GM12878 (cell line): ENCODE measurements at regions not wholly inside any gene's neighbourhood (a gene's known extent, or its start where the extent isn't known, plus 50 kb on each side); places are given as distances from the start of the nearest gene placed in this dataset.

Experiments used
- ATAC-seq: fragments of 200-7000 bp; cut with Tn5 transposase; 3 replicates; pipeline ENCODE4 v1.9.1; 2020; ENCODE audit warnings: mild to moderate bottlenecking, moderate library complexity
- BruUV-seq: library from RNA; stranded (reverse); fragments of 400-500 nt; replicated peaks from 2 replicates; lab custom pipeline; 2021; lab: Mats Ljungman, UMichigan
- CTCF ChIA-PET: fragments of 300-600 bp; sonication (Branson Sonifier 250); formaldehyde crosslinking; extraction: SDS; loops from one replicate; lab custom pipeline; 2021; ENCODE audit warnings: inconsistent platforms; lab: Yijun Ruan, JAX
- POLR2A ChIA-PET: fragments of 350-600 bp; formaldehyde crosslinking; extraction: SDS; loops from one replicate; lab custom pipeline; 2021; ENCODE audit warnings: inconsistent platforms; lab: Charles Lee
- RAD21 ChIA-PET: fragments of 300-600 bp; sonication (Branson Sonifier 250); formaldehyde crosslinking; loops from one replicate; lab custom pipeline; 2023; ENCODE audit warnings: antibody characterized with exemption; ENCODE audit not compliant: unreplicated experiment; lab: Charles Lee
- SMC1A ChIA-PET: fragments of 300-600 bp; sonication (Branson Sonifier 250); formaldehyde crosslinking; loops from one replicate; lab custom pipeline; 2023; ENCODE audit not compliant: unreplicated experiment, uncharacterized antibody; lab: Charles Lee
- DNase-seq: peaks from one replicate; pipeline ENCODE4 v3.0.0-alpha.2; 2011; ENCODE audit warnings: low read depth, low spot score
- FAIRE-seq: peaks from 3 replicates; lab custom pipeline; 2011; peaks lifted over from hg19 to GRCh38; lab: Jason Lieb, UNC
- H2AFZ ChIP-seq: 2 replicates; pipeline ENCODE4 v1.6.0; 2011; ENCODE audit warnings: low read depth, low read length, control low read depth; ENCODE audit not compliant: control insufficient read depth
- H3K27ac ChIP-seq: 2 replicates; pipeline ENCODE4 v1.5.1; 2011; ENCODE audit warnings: control low read depth; ENCODE audit not compliant: control insufficient read depth, insufficient read depth
- H3K27me3 ChIP-seq, 2 experiments: replicated peaks in 1 of 2; 2 replicates each; pipeline versions ENCODE4 v1.6.0 to v1.6.1; 2011; ENCODE audit warnings: low read length in 1 of 2; ENCODE audit not compliant: control insufficient read depth in 2 of 2, insufficient read depth in 2 of 2
- H3K36me3 ChIP-seq, 2 experiments: 2 replicates each; pipeline ENCODE4 v1.5.1; 2011; ENCODE audit warnings: low read length in 1 of 2; ENCODE audit not compliant: control insufficient read depth in 2 of 2, insufficient read depth in 2 of 2
- H3K4me1 ChIP-seq: 2 replicates; pipeline ENCODE4 v1.6.1; 2011; ENCODE audit warnings: mild to moderate bottlenecking, low read length, moderate library complexity, mixed read lengths; ENCODE audit not compliant: control insufficient read depth, insufficient read depth
- H3K4me2 ChIP-seq: 2 replicates; pipeline ENCODE4 v1.6.0; 2011; ENCODE audit warnings: control low read depth; ENCODE audit not compliant: control insufficient read depth, insufficient read depth
- H3K4me3 ChIP-seq: fragments of 200-600 bp; sonication (generic); 2 replicates; pipeline ENCODE4 v1.5.1; 2016
- H3K79me2 ChIP-seq: 2 replicates; pipeline ENCODE4 v1.6.0; 2011; ENCODE audit warnings: low read length; ENCODE audit not compliant: control insufficient read depth, insufficient read depth
- H3K9ac ChIP-seq: 2 replicates; pipeline ENCODE4 v1.8.0; 2011; ENCODE audit warnings: low read length, control low read depth, mixed read lengths; ENCODE audit not compliant: control insufficient read depth, insufficient read depth
- H3K9me3 ChIP-seq: replicated peaks from 3 replicates; pipeline ENCODE4 v1.5.1; 2011; ENCODE audit warnings: mild to moderate bottlenecking, low read length; ENCODE audit not compliant: control insufficient read depth, insufficient read depth
- H4K20me1 ChIP-seq: 2 replicates; pipeline ENCODE4 v1.6.0; 2011; ENCODE audit not compliant: control insufficient read depth, insufficient read depth
- DPF2 ChIP-seq: fragments of 450-650 bp; IDR thresholded peaks from 2 replicates; pipeline ENCODE4 v1.6.1; 2017; ENCODE audit warnings: mild to moderate bottlenecking
- JUNB ChIP-seq: IDR thresholded peaks from 2 replicates; pipeline ENCODE4 v1.6.1; 2016; ENCODE audit warnings: antibody characterized with exemption, mild to moderate bottlenecking
- MYC ChIP-seq: IDR thresholded peaks from 2 replicates; pipeline ENCODE4 v1.6.1; 2011; ENCODE audit warnings: mild to moderate bottlenecking, low read length, moderate library complexity, inconsistent platforms; ENCODE audit not compliant: insufficient read depth, insufficient replicate concordance, insufficient read length, severe bottlenecking
- NFIC ChIP-seq: IDR thresholded peaks from 2 replicates; pipeline ENCODE4 v1.6.1; 2012; ENCODE audit warnings: low read depth, mild to moderate bottlenecking, inconsistent platforms, low read length, moderate library complexity
- NFXL1 ChIP-seq: fragments of 450-650 bp; IDR thresholded peaks from 2 replicates; pipeline ENCODE4 v1.6.1; 2017; ENCODE audit warnings: antibody characterized with exemption, mild to moderate bottlenecking, borderline replicate concordance
- NFYB ChIP-seq: IDR thresholded peaks from 2 replicates; pipeline ENCODE4 v1.6.1; 2011; ENCODE audit warnings: low read depth, mild to moderate bottlenecking, low read length, improper control_type of control experiment, moderate library complexity; ENCODE audit not compliant: insufficient read depth
- NR2C2 ChIP-seq: IDR thresholded peaks from 2 replicates; pipeline ENCODE4 v1.6.1; 2011; ENCODE audit warnings: borderline replicate concordance, low read depth; ENCODE audit not compliant: control insufficient read depth, insufficient read length
- RAD21 ChIP-seq: IDR thresholded peaks from 2 replicates; pipeline ENCODE4 v1.6.1; 2011; ENCODE audit warnings: mild to moderate bottlenecking, low read depth, low read length, moderate library complexity; ENCODE audit not compliant: insufficient read depth
- RELA ChIP-seq: fragments of 450-650 bp; IDR thresholded peaks from 2 replicates; pipeline ENCODE4 v1.8.0; 2014; ENCODE audit warnings: borderline replicate concordance; ENCODE audit not compliant: partially characterized antibody
- RFX5 ChIP-seq: IDR thresholded peaks from 2 replicates; pipeline ENCODE4 v1.6.1; 2011; ENCODE audit warnings: low read depth, low read length, improper control_type of control experiment
- SUPT20H ChIP-seq: IDR thresholded peaks from 2 replicates; pipeline ENCODE4 v1.6.1; 2011; ENCODE audit warnings: low read depth, mild to moderate bottlenecking, low read length, moderate library complexity, borderline replicate concordance; ENCODE audit not compliant: control insufficient read depth
- YY1 ChIP-seq: IDR thresholded peaks from 2 replicates; pipeline ENCODE4 v1.6.1; 2011; ENCODE audit warnings: low read depth, mild to moderate bottlenecking, low read length
- ZBED1 ChIP-seq: IDR thresholded peaks from 2 replicates; pipeline ENCODE4 v1.6.1; 2016; ENCODE audit warnings: borderline replicate concordance
- ZNF274 ChIP-seq: IDR thresholded peaks from one replicate; pipeline ENCODE4 v1.8.0; 2011; ENCODE audit not compliant: insufficient read length, insufficient read depth
- ZNF384 ChIP-seq: IDR thresholded peaks from 2 replicates; pipeline ENCODE4 v1.6.1; 2012; ENCODE audit warnings: low read depth, mild to moderate bottlenecking, low read length, improper control_type of control experiment, borderline replicate concordance
- WGBS: methylation state at CpG from one replicate; pipeline ENCODE4 v1.1.6; 2016; ENCODE audit warnings: low lambda C conversion rate; ENCODE audit not compliant: insufficient replicate concordance, insufficient coverage; ENCODE audit errors: missing lambda C conversion rate; 5-methylcytosine and 5-hydroxymethylcytosine counted together
- in situ Hi-C: fragments of 300-500 bp; cut with MboI; formaldehyde crosslinking; loops from 9 replicates; pipeline ENCODE4 v1.14.3; 2018; ENCODE audit warnings: mixed read lengths
- intact Hi-C: fragments of 100-400 bp; cut with micrococcal nuclease; formaldehyde crosslinking; loops from one replicate; pipeline ENCODE4 v1.14.2; 2022; ENCODE audit not compliant: unreplicated experiment

DNA sequence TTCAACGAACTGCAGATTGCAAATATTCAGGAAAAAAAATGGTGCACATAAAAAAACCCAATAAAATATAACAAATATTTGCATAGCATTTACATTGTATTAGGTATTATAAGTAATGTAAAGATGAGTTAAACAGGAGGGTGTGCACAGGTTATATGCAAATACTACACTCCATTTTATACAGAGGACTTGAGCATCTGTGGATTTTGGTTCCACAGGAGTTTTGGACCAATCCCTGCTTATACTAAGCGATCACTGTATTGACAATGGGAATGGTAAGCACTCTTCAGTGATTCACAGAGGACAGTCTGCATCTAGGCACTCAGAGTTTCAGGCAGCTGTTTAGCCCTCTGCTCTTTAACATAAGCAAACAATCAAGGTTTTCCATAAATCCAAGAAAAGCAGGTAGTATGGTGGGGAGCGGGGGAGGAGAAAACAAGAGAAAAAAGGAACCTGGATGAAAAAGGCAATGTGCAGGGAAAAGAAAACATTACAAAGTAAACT, 206.0 kb upstream of the PARD3B start:
- H3K9ac ChIP-seq = no peak overlapping the region
- in situ Hi-C loops (no loop called here), intact Hi-C loops (no loop called here)
- RAD21 ChIA-PET = no interaction called here
- FAIRE-seq (no peak), ATAC-seq (no peak), DNase-seq (no peak)
- H2AFZ ChIP-seq = no peak overlapping the region
- WGBS = 33% methylated on average over 3 of the region's 3 CpGs
- SMC1A ChIA-PET = no interaction called here
- no peaks in the 10 kb centered on the region for H3K4me1 ChIP-seq
- no TSS peak for BruUV-seq
- H3K4me2 ChIP-seq = no peak overlapping the region
- no peaks in the 10 kb centered on the region for H3K27me3 ChIP-seq
- no peaks in the 10 kb centered on the region for H3K79me2 ChIP-seq
- no peaks in the 10 kb centered on the region for H3K9me3 ChIP-seq
- TF ChIP-seq SUPT20H = no peak
- no peak for TF ChIP-seq ZNF274
- TF ChIP-seq NR2C2 = no peak
- no peak for TF ChIP-seq ZBED1
- TF ChIP-seq NFXL1 = no peak
- TF ChIP-seq JUNB = no peak
- TF ChIP-seq RFX5 = no peak
- TF ChIP-seq RELA = no peak
- no peak for TF ChIP-seq RAD21
- no peak for TF ChIP-seq ZNF384
- no peak for TF ChIP-seq NFYB
- TF ChIP-seq MYC = no peak
- TF ChIP-seq YY1 = no peak
- TF ChIP-seq NFIC = no peak
- TF ChIP-seq DPF2 = no peak
- no peak overlapping the region for H3K27ac ChIP-seq
- CTCF ChIA-PET = no interaction called here
- H4K20me1 ChIP-seq = no peaks in the 10 kb centered on the region
- POLR2A ChIA-PET = no interaction called here
- no peak overlapping the region for H3K4me3 ChIP-seq
- no peaks in the 10 kb centered on the region for H3K36me3 ChIP-seq
